ENCODE measurements at regions not wholly inside any gene's neighbourhood (a gene's known extent, or its start where the extent isn't known, plus 50 kb on each side); places are given as distances from the start of the nearest gene placed in this dataset.

- DNase-seq = no peak
These were observed 51.4 kb upstream of the TMEM132E start for GRCh38 chr17:34527908-34528470.

GRCh38 chr17:34527136-34527907 is 52.1 kb upstream of the TMEM132E start:
- no peak for DNase-seq

GRCh38 chr17:34525651-34526050 is 53.7 kb upstream of the TMEM132E start:
- DNase-seq = no peak

GRCh38 chr17:34521955-34522354 is 57.4 kb upstream of the TMEM132E start:
- no peak for DNase-seq

- no peak for DNase-seq
These were observed 60.1 kb upstream of the TMEM132E start for GRCh38 chr17:34519282-34519681.

GRCh38 chr17:34517406-34517805 is 62.0 kb upstream of the TMEM132E start:
- no peak for DNase-seq

- DNase-seq = no peak
These were observed 67.5 kb upstream of the TMEM132E start for GRCh38 chr17:34511931-34512330.

GRCh38 chr17:34511265-34511664 is 68.1 kb upstream of the TMEM132E start:
- DNase-seq = no peak

GRCh38 chr17:34504814-34505484 is 74.4 kb upstream of the TMEM132E start:
- no peak for DNase-seq

GRCh38 chr17:34503528-34504195 is 75.7 kb upstream of the TMEM132E start:
- DNase-seq = no peak

- no peak for DNase-seq
These were observed 77.0 kb upstream of the TMEM132E start for GRCh38 chr17:34502426-34502825.

GRCh38 chr17:34499576-34499975 is 79.8 kb upstream of the TMEM132E start:
- no peak for DNase-seq

GRCh38 chr17:34493917-34494316 is 85.5 kb upstream of the TMEM132E start:
- DNase-seq = no peak

- DNase-seq = no peak
These were observed 91.8 kb upstream of the TMEM132E start for GRCh38 chr17:34487626-34488025.

- DNase-seq = no peak
These were observed 92.6 kb upstream of the TMEM132E start for GRCh38 chr17:34486761-34487160.

- no peak for DNase-seq
These were observed 93.4 kb upstream of the TMEM132E start for GRCh38 chr17:34485999-34486398.

- no peak for DNase-seq
These were observed 95.1 kb upstream of the TMEM132E start for GRCh38 chr17:34484193-34484733.

- no peak for DNase-seq
These were observed 96.7 kb upstream of the TMEM132E start for GRCh38 chr17:34482730-34483129.

- DNase-seq = no peak
These were observed 97.6 kb upstream of the TMEM132E start for GRCh38 chr17:34481779-34482178.

GRCh38 chr17:34479371-34479770 is 100.0 kb upstream of the TMEM132E start:
- DNase-seq = no peak

GRCh38 chr17:34478244-34478643 is 101.1 kb upstream of the TMEM132E start:
- DNase-seq = no peak

- DNase-seq = no peak
These were observed 104.1 kb upstream of the TMEM132E start for GRCh38 chr17:34475296-34475695.

GRCh38 chr17:34474706-34475105 is 104.7 kb upstream of the TMEM132E start:
- DNase-seq = no peak

Measured in activated CD4-positive, alpha-beta T cell treated with anti-CD3 and anti-CD28 coated beads for 4 hours (primary cell).